OCI-LY3 (cell line): ENCODE measurements at regions not wholly inside any gene's neighbourhood (a gene's known extent, or its start where the extent isn't known, plus 50 kb on each side); places are given as distances from the start of the nearest gene placed in this dataset.

Source experiments
- H2AFZ ChIP-seq: fragments of 200-600, 300-600 bp; shearing (Covaris generic); 2 replicates; pipeline ENCODE4 v1.6.0; 2014; ENCODE audit warnings: antibody characterized with exemption, low read depth, low read length
- H3K27ac ChIP-seq: fragments of 200-600, 300-600 bp; sonication (generic); 2 replicates; pipeline ENCODE4 v1.5.1; 2014; ENCODE audit warnings: mild to moderate bottlenecking, low read length, moderate library complexity, mixed read lengths
- H3K27me3 ChIP-seq: fragments of 200-600, 300-600 bp; sonication (generic); 2 replicates; pipeline ENCODE4 v1.6.1; 2014; ENCODE audit warnings: low read depth, low read length, mixed read lengths
- H3K36me3 ChIP-seq: fragments of 200-600, 300-600 bp; sonication (generic); replicated peaks from 2 replicates; pipeline ENCODE3; 2014; ENCODE audit warnings: low read depth, low read length, mixed read lengths
- H3K4me1 ChIP-seq: fragments of 300-600, 200-600 bp; sonication (generic); 2 replicates; pipeline ENCODE4 v1.6.1; 2014; ENCODE audit warnings: low read length, mixed read lengths
- H3K4me2 ChIP-seq: fragments of 200-600, 300-600 bp; sonication (generic); 2 replicates; pipeline ENCODE4 v1.6.1; 2014; ENCODE audit warnings: low read length, mixed read lengths
- H3K4me3 ChIP-seq: fragments of 300-600, 200-600 bp; sonication (generic); 2 replicates; pipeline ENCODE4 v1.5.1; 2014; ENCODE audit warnings: antibody characterized with exemption, mild to moderate bottlenecking, low read length, moderate library complexity
- H3K79me2 ChIP-seq: fragments of 300-600, 200-600 bp; shearing (Covaris generic); 2 replicates; pipeline ENCODE4 v1.6.1; 2014; ENCODE audit warnings: mild to moderate bottlenecking, low read length, mixed read lengths
- H3K9ac ChIP-seq: fragments of 300-600, 200-600 bp; shearing (Covaris generic); 2 replicates; pipeline ENCODE4 v1.6.0; 2014; ENCODE audit warnings: mild to moderate bottlenecking, low read length, moderate library complexity
- H3K9me3 ChIP-seq: fragments of 200-600, 300-600 bp; shearing (Covaris generic); 2 replicates; pipeline ENCODE4 v1.6.1; 2014; ENCODE audit warnings: low read length, mixed read lengths; ENCODE audit not compliant: insufficient read depth
- H4K20me1 ChIP-seq: fragments of 200-600, 300-600 bp; sonication (generic); 2 replicates; pipeline ENCODE4 v1.6.1; 2016; ENCODE audit warnings: low read length, mixed read lengths; ENCODE audit not compliant: insufficient read depth
- EZH2phosphoT487 ChIP-seq: fragments of 200-600 bp; shearing (Covaris generic); IDR thresholded peaks from 2 replicates; pipeline ENCODE4 v1.6.1; 2018; ENCODE audit warnings: antibody characterized with exemption, mixed run types, low read depth
- TF ChIP-seq, protein P1 (sequence below): fragments of 200-600, 300-600 bp; sonication (generic); IDR thresholded peaks from 2 replicates; pipeline ENCODE4 v1.5.1; 2014; ENCODE audit warnings: antibody characterized with exemption, low read length, low read depth

DNA sequence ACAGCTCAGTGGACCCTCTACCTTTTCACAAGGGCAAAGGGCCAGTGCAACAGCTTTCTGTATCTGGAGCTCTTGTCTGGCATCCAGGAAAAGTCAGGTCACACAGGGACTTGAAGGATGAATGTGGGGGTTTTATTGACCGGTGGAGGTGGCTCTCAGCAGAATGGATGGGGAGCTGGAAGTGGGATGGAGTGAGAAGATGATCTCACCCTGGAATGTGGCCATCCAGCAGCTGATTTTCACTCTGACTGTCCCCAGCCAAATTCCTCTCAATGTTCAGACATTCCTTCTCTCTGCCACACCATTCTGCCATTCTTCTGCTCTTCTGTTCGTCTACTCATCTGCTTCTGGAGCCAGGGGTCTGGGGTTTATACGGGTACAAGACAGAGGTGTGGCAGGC, 1119.9 kb downstream of the TAF11L14 start:
- Histone ChIP-seq H3K36me3 (no peaks in the 10 kb centered on the region), H3K79me2 (no peaks in the 10 kb centered on the region), H2AFZ (no peak overlapping the region), H3K4me3 (no peak overlapping the region), H4K20me1 (no peaks in the 10 kb centered on the region), H3K4me1 (peaks cover 8% of the 10 kb centered on the region; the same call in 1 of the 2 replicates), H3K27ac (no peak overlapping the region), H3K9me3 (no peaks in the 10 kb centered on the region), H3K27me3 (no peaks in the 10 kb centered on the region), H3K9ac (no peak overlapping the region), H3K4me2 (no peak overlapping the region)
- TF ChIP-seq, protein P1, sequence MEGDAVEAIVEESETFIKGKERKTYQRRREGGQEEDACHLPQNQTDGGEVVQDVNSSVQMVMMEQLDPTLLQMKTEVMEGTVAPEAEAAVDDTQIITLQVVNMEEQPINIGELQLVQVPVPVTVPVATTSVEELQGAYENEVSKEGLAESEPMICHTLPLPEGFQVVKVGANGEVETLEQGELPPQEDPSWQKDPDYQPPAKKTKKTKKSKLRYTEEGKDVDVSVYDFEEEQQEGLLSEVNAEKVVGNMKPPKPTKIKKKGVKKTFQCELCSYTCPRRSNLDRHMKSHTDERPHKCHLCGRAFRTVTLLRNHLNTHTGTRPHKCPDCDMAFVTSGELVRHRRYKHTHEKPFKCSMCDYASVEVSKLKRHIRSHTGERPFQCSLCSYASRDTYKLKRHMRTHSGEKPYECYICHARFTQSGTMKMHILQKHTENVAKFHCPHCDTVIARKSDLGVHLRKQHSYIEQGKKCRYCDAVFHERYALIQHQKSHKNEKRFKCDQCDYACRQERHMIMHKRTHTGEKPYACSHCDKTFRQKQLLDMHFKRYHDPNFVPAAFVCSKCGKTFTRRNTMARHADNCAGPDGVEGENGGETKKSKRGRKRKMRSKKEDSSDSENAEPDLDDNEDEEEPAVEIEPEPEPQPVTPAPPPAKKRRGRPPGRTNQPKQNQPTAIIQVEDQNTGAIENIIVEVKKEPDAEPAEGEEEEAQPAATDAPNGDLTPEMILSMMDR = no peak
- TF ChIP-seq EZH2phosphoT487 = no peak

DNA sequence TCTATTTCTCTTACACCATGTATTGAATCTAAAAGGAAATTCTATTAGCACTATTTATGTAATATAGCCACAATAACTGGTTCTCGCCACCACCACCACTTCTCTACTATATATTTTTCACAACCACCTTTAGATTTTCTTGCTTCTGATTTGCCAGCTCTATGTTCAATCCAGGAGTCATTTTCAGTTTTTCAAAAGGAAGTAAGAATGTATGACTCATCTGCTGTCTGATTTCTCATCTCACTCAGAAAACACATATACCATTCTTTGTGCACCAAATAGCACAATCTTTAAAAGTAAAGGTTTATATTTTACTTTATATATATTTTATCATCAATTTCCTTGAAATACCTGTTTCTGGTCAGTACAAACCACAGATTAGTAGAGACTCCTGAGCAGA, 1127.5 kb downstream of the TAF11L14 start:
- Histone ChIP-seq H3K36me3 (no peaks in the 10 kb centered on the region), H2AFZ (no peak overlapping the region), H3K4me1 (peaks cover 7% of the 10 kb centered on the region; the same call in 1 of the 2 replicates), H3K9ac (no peak overlapping the region), H4K20me1 (no peaks in the 10 kb centered on the region), H3K27me3 (no peaks in the 10 kb centered on the region), H3K79me2 (no peaks in the 10 kb centered on the region), H3K9me3 (no peaks in the 10 kb centered on the region), H3K4me3 (no peak overlapping the region), H3K4me2 (no peak overlapping the region), H3K27ac (no peak overlapping the region)
- TF ChIP-seq, protein P1 = no peak
- no peak for TF ChIP-seq EZH2phosphoT487

DNA sequence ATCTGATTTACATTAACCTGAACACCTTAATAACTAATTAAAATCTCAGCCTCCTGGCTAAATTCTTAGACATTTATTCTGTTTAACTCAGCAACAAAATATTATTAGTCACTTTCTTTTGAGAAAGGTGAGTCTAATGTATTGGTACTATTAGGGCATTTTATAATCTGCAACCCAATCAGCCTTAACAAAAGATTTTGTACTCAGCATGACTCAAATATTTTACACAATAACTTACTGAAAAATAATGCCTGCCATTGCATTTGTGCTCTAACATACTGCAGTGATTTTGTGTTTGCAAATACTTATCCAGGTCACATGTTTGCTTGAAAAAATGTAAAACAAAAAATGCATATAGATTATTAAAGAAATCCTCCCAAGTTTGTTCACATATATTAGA, 1129.9 kb downstream of the TAF11L14 start:
- no peaks in the 10 kb centered on the region for H4K20me1 ChIP-seq
- no peaks in the 10 kb centered on the region for H3K36me3 ChIP-seq
- no peak overlapping the region for H3K9ac ChIP-seq
- no peak overlapping the region for H2AFZ ChIP-seq
- no peak overlapping the region for H3K4me2 ChIP-seq
- peaks cover 7% of the 10 kb centered on the region; the same call in 1 of the 2 replicates for H3K4me1 ChIP-seq
- no peak for TF ChIP-seq EZH2phosphoT487
- TF ChIP-seq, protein P1 = no peak
- H3K79me2 ChIP-seq = no peaks in the 10 kb centered on the region
- H3K4me3 ChIP-seq = no peak overlapping the region
- no peak overlapping the region for H3K27ac ChIP-seq
- no peaks in the 10 kb centered on the region for H3K27me3 ChIP-seq
- no peaks in the 10 kb centered on the region for H3K9me3 ChIP-seq

DNA sequence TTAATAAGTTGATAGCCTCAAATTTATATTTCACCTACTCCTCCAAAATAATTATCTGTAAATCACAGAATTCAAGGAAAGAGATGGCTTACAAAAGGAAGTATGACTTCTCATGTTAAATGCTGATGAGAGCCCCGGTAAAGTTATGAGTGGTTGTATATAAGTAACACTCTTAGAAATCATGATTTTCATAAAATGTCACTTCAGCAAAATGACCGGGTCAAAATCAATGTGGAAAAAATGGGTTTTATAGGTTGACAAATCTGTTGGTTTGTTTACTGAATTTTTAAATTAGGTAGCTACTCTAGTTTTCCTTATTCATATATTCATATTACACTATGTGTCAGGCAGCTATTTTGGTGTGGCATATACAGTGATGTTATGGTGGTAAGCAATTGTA, 1131.0 kb downstream of the TAF11L14 start:
- no peak overlapping the region for H2AFZ ChIP-seq
- H4K20me1 ChIP-seq = no peaks in the 10 kb centered on the region
- H3K4me1 ChIP-seq = peaks cover 7% of the 10 kb centered on the region; the same call in 1 of the 2 replicates
- TF ChIP-seq, protein P1 = no peak
- no peak for TF ChIP-seq EZH2phosphoT487
- no peaks in the 10 kb centered on the region for H3K27me3 ChIP-seq
- H3K36me3 ChIP-seq = no peaks in the 10 kb centered on the region
- no peak overlapping the region for H3K4me2 ChIP-seq
- no peaks in the 10 kb centered on the region for H3K79me2 ChIP-seq
- H3K9me3 ChIP-seq = no peaks in the 10 kb centered on the region
- H3K9ac ChIP-seq = no peak overlapping the region
- H3K4me3 ChIP-seq = no peak overlapping the region
- H3K27ac ChIP-seq = no peak overlapping the region
